H1 (cell line): ENCODE measurements at regions not wholly inside any gene's neighbourhood (a gene's known extent, or its start where the extent isn't known, plus 50 kb on each side); places are given as distances from the start of the nearest gene placed in this dataset.

Experiments used
- MAFK ChIP-seq: IDR thresholded peaks from 2 replicates; pipeline ENCODE4 v1.6.1; 2012; ENCODE audit warnings: low read depth, mild to moderate bottlenecking, improper control_type of control experiment, low read length
- TF ChIP-seq, protein P1 (sequence below): IDR thresholded peaks from 2 replicates; pipeline ENCODE4 v1.6.1; 2012; ENCODE audit warnings: low read length, inconsistent platforms

DNA sequence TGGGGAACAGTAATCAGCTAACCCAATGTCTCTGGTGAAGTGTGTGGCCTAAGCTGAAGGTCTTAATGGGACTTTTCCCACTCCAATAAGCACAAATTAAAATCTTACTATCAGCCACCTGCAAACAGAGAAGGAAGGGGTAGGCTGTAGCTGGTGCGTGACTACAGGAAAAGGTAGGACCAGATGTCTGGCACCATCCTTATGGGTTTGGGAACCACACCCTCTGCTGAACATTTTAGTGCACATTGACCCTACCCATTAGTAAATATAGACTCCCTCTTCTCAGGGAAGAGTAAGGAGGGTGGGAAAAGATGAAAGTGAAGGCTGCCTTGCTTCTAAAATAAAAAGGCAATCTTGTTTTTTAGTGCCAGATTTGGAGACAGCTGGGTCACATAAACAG lies 602.8 kb downstream of the FAT4 start (continued):
- TF ChIP-seq, protein P1, sequence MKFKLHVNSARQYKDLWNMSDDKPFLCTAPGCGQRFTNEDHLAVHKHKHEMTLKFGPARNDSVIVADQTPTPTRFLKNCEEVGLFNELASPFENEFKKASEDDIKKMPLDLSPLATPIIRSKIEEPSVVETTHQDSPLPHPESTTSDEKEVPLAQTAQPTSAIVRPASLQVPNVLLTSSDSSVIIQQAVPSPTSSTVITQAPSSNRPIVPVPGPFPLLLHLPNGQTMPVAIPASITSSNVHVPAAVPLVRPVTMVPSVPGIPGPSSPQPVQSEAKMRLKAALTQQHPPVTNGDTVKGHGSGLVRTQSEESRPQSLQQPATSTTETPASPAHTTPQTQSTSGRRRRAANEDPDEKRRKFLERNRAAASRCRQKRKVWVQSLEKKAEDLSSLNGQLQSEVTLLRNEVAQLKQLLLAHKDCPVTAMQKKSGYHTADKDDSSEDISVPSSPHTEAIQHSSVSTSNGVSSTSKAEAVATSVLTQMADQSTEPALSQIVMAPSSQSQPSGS = no peak
- TF ChIP-seq MAFK = no peak
